ENCODE measurements at regions not wholly inside any gene's neighbourhood (a gene's known extent, or its start where the extent isn't known, plus 50 kb on each side); places are given as distances from the start of the nearest gene placed in this dataset.

DNA sequence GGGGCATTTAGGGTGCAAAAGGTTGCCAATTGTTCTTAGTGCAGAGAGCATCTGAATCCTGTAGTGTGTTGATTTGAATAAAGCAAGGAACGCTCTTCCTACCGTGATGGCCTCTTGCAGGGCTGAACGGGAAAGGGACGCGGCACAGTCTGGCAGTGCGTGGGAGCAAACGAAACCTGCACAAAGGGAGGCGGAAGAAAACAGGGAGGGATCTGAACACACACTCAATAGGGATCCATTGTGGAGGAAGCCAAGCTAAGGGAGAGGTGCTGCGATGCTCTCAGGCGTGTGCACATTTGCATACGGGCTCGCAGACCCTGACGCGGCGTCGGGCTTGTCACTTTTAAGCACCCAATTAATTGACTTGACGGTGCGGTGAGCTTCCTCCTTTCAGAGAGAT lies 414.0 kb upstream of the IRX1 start:
- TF ChIP-seq ZC3H11A (IDR thresholded peaks at IDR 0.05) = no peak
- TF ChIP-seq, protein P1, sequence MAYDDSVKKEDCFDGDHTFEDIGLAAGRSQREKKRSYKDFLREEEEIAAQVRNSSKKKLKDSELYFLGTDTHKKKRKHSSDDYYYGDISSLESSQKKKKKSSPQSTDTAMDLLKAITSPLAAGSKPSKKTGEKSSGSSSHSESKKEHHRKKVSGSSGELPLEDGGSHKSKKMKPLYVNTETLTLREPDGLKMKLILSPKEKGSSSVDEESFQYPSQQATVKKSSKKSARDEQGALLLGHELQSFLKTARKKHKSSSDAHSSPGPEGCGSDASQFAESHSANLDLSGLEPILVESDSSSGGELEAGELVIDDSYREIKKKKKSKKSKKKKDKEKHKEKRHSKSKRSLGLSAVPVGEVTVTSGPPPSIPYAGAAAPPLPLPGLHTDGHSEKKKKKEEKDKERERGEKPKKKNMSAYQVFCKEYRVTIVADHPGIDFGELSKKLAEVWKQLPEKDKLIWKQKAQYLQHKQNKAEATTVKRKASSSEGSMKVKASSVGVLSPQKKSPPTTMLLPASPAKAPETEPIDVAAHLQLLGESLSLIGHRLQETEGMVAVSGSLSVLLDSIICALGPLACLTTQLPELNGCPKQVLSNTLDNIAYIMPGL (CRISPR knock-in tag; IDR thresholded peaks at IDR 0.05; ENCODE audit: borderline replicate concordance) = no peak
- TF ChIP-seq, protein P2, sequence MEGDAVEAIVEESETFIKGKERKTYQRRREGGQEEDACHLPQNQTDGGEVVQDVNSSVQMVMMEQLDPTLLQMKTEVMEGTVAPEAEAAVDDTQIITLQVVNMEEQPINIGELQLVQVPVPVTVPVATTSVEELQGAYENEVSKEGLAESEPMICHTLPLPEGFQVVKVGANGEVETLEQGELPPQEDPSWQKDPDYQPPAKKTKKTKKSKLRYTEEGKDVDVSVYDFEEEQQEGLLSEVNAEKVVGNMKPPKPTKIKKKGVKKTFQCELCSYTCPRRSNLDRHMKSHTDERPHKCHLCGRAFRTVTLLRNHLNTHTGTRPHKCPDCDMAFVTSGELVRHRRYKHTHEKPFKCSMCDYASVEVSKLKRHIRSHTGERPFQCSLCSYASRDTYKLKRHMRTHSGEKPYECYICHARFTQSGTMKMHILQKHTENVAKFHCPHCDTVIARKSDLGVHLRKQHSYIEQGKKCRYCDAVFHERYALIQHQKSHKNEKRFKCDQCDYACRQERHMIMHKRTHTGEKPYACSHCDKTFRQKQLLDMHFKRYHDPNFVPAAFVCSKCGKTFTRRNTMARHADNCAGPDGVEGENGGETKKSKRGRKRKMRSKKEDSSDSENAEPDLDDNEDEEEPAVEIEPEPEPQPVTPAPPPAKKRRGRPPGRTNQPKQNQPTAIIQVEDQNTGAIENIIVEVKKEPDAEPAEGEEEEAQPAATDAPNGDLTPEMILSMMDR (IDR thresholded peaks at IDR 0.05) = no peak

All from A549 (cell line).